Stimulated activated CD8-positive, alpha-beta memory T cell treated with anti-CD3 and anti-CD28 coated beads, Interleukin-4, amount 100 ng/mL, for 1 hour (primary cell): ENCODE measurements at regions not wholly inside any gene's neighbourhood (a gene's known extent, or its start where the extent isn't known, plus 50 kb on each side); places are given as distances from the start of the nearest gene placed in this dataset.
"Not testable (repeated sequence)": the region's sequence is repeated elsewhere in the genome, so short reads cannot be mapped to it uniquely, and the experiment has no call there.

ENCODE experiments used
- DNase-seq, 2 donors: peaks; one replicate each; pipeline ENCODE4 v3.0.0-alpha.2; 2020; ENCODE audit warnings: low read depth in 2 of 2, low spot score in 1 of 2

DNA sequence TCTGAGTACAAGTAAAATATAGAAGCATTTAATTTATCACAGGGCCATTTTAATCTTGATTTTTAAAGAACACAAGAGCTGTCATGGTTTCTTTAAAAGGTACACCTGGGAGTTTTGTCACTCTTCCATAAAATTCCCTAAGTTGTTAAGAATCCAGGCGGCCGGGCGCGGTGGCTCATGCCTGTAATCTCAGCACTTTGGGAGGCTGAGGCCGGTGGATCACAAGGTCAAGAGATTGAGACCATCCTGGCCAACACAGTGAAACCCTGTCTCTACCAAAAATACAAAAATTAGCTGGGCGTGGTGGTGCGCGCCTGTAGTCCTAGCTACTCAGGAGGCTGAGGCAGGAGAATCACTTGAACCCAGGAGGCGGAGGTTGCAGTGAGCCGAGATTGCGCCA is 278.3 kb downstream of the PCDH17 start:
- not testable (repeated sequence) for DNase-seq

GRCh38 chr13:57918086-57918485 is 286.5 kb downstream of the PCDH17 start:
- DNase-seq, result no peak

GRCh38 chr13:57918913-57919312 is 287.4 kb downstream of the PCDH17 start:
- DNase-seq, result no peak

DNA sequence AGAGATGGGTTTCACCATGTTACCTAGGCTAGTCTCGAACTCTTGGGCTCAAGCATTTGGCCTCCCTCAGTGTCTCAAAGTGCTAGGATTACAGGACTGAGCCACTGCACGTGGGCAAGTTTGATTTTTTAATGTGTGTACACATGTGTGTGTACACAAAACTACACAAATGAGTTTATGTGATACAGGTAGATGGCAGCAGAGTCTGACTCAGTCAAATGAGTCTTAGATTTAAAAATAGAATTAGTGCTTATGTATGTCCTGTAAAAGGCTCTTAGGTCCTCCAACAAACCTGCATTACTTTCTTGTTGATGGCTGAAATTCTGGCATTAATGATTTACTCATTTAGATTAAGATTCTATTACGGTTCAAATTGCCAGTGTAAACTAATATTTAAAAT is 293.7 kb downstream of the PCDH17 start:
- no peak for DNase-seq

DNA sequence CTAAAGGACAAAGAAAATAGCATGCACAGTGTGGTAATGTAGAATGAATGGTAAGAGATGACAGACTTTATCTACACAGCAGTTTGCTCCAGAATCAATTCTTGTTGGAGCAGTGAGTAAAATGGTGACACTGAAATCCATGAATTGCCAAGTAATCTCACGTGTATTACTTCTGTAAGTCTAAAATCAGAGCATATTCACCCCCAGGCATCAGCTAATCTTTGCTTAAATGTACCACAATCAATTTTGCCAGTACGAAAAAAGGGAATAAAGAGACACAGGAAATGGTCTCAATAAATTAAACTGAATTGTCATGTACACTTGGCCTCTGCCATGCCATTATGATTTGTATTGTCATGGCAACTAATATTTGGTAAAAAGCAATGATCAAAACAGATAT is 294.2 kb downstream of the PCDH17 start:
- no peak for DNase-seq

DNA sequence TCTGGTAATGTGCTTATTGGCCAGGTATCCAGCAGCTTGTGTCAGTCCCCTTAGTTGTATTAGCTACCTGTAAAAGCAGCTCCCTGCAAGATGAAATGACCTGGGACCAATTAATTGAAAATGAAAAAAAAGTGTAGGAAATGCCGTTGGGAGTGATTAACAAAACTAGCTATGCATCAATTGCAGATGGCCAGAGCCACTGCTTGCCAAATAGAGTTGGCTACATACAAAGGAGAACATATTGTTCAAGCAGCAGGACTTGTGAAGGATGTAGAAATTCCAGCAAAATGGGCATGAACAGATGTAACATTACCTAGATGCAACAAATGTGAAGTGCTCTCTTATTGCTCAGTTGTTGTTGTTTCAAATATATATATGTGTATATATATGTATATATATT is 300.5 kb downstream of the PCDH17 start:
- no peak for DNase-seq

GRCh38 chr13:57933606-57934005 is 302.1 kb downstream of the PCDH17 start:
- DNase-seq, result no peak

GRCh38 chr13:57935965-57936364 is 304.4 kb downstream of the PCDH17 start:
- DNase-seq, result no peak

- no peak for DNase-seq
Observed at GRCh38 chr13:57946361-57946760, 314.8 kb downstream of the PCDH17 start.

DNA sequence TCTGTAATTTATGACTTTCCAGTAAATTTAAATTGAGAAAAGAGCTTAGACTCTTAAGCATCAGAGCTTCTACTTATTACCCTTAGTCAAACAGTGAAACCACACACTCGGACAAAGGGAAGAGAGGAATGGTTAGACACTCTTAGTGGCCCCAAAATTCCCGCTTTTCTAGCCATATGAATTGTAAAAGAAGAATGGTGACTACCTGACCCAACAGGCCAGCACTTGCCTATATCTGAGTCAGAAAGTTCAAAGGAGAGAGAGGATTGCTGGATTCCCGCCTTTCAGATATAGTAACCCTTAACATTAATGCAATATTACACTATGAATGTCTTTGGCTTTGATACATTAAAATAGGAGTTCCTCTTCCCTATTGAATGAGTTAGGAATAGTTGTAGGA is 317.3 kb downstream of the PCDH17 start:
- no peak for DNase-seq

DNA sequence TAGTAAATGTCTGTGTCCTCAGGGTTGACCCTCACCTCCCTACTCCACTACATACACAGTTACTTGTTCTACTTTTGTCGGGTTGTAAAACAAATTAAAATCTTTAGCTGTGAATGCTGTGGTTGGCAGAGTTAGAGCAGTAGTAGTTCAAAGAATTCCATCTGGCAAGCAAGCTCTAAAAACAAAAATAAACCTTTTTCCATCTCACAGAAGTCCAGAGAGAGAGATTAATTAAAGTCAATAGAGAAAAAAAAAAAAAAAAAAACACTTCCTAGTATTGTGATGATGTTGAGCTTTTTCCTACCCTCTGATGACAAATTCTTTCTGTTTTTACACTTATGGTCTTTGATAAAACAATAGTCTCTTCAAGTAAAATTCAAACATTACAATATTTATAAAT is 338.4 kb downstream of the PCDH17 start:
- DNase-seq, result no peak

DNA sequence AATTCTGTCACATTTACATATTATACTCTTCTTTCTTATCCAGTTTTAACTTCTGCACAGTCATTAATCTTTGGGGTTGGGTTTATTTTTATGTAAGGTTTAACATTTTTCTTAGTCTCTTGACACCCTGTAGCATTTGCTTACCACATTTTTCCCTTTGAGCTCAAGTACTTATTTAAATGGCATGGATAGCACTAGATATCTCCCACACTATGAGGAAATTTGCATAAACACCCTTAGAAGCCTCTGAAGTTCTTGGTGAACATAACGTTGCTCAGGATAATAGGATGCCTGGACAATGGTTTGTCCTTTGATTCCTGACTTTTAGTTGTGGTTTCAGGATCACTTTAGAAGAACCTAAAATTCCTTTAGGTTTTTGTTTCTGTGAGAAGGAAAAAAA is 338.9 kb downstream of the PCDH17 start:
- no peak for DNase-seq

GRCh38 chr13:57982782-57983181 is 351.2 kb downstream of the PCDH17 start:
- DNase-seq, result no peak

DNA sequence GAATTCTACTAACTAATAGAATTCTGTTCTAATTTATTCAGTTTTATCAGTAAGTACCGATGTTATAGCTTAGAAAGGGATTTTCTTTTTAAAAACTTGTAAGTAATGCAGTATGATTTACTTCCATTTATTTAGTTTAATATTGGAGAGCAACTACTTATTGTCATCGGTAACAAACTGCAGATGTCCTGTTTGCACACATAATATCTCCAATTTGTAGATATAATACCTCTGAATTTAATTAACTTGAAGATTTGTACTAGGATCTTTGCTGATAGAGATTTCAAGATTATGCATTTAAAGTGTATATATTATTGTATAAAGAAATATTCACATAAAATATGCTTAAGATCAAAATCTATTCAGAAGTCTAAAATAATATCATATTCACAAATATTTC is 356.7 kb downstream of the PCDH17 start:
- DNase-seq, result no peak

DNA sequence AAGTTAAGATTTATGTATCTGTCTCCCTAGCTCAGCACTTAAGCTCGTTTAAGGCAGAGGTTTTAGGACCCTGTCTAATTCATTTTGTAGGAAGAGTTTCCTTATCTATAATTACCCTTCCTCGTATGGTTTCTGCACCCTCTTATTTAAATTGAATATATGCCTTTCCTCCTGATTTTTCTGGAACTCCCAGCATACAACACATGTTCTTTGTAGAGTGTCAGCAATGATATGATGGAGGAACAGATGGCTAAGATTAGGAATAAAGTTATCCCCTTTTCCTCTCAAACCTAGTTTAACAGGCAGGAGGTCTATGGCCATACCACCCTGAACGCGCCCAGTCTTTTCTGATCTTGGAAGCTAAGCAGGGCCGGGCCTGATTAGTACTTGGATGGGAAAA is 359.5 kb downstream of the PCDH17 start:
- no peak for DNase-seq

- DNase-seq, result no peak
Observed at GRCh38 chr13:57992416-57992815, 360.9 kb downstream of the PCDH17 start.

- no peak for DNase-seq
Observed at GRCh38 chr13:57996717-57997116, 365.2 kb downstream of the PCDH17 start.

DNA sequence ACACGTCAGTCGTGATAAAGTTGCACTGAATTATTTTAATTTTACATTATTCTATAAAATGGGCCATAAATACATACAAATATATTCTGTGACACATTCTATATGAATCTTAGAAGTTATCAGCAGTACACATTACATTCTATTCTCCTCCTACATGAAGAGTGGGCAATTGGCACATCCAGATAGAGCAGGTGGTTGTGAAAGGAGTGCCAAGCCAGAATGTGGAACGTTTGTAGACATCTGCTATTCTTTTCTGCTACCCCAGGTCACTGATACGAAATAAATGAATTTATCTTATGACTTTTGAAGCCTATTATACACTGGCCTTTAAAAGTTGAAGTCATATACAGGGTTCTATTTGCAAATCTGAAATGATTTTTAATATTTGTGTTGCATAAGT is 373.2 kb downstream of the PCDH17 start:
- no peak for DNase-seq

GRCh38 chr13:58018020-58018419 is 386.5 kb downstream of the PCDH17 start:
- DNase-seq, result no peak

- DNase-seq, result no peak
Observed at GRCh38 chr13:58018865-58019264, 387.3 kb downstream of the PCDH17 start.

GRCh38 chr13:58024103-58024502 is 392.6 kb downstream of the PCDH17 start:
- DNase-seq, result no peak

GRCh38 chr13:58025821-58026220 is 394.3 kb downstream of the PCDH17 start:
- DNase-seq, result no peak

DNA sequence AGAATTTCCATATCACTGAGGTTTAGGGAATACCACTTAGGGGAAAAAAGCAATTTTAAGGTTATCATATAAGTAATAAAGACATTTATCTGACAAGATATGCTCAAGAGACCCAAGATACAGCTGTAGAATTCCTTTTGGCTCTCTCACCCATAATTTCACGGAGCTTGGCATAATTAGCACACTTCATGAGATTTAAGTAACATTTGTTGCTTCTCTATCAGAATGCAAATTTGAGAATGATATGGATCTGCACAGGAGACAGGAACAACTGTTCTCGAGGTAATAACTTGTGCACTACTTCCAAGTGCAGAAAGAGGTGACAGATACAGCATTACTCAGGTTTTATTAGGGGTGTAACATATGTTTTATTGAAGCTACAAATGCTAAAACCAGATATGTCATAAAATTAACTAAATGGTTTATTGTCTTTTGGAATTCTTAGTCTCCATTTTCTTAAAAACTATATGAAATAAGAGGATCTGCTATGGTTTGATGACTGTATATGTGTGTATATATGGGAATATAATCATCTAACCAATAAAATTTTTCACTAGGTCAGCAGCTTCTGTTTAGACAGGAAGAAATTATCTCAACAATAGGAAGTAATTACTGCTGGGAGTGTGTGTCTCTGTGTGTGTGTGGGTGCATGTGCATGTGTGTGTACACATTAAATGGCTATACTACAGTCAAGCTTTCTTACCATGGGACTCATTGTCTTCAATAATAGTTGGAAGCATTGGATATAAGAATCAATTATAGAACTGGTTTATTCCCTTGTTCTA is 401.3 kb downstream of the PCDH17 start:
- DNase-seq, result no peak
